H1 (cell line): ENCODE measurements at regions not wholly inside any gene's neighbourhood (a gene's known extent, or its start where the extent isn't known, plus 50 kb on each side); places are given as distances from the start of the nearest gene placed in this dataset.

ENCODE experiments used
- PHF8 ChIP-seq: fragments of 200-600 bp; sonication (generic); conservative IDR thresholded peaks from 2 replicates; pipeline ENCODE4 v1.7.1; 2012; ENCODE audit warnings: low read depth, mild to moderate bottlenecking, inconsistent platforms, low read length, moderate library complexity
- RFX5 ChIP-seq: IDR thresholded peaks from 2 replicates; pipeline ENCODE4 v1.6.1; 2011; ENCODE audit warnings: low read depth, low read length, improper control_type of control experiment, borderline replicate concordance
- RXRA ChIP-seq: IDR thresholded peaks from 2 replicates; pipeline ENCODE4 v1.6.1; 2011; ENCODE audit warnings: low read depth, mild to moderate bottlenecking, low read length, moderate library complexity; ENCODE audit not compliant: insufficient read depth
- TAF7 ChIP-seq: optimal IDR thresholded peaks from 2 replicates; pipeline ENCODE3; 2011; ENCODE audit warnings: low read depth, mild to moderate bottlenecking, inconsistent platforms, low read length, moderate library complexity, borderline replicate concordance
- TCF12 ChIP-seq: IDR thresholded peaks from 2 replicates; pipeline ENCODE4 v1.6.1; 2011; ENCODE audit warnings: low read depth, mild to moderate bottlenecking, low read length
- TF ChIP-seq, protein P1 (sequence below), 3 experiments: IDR thresholded peaks; 1 replicate in 2 of 3; 2 replicates in 1 of 3; pipeline versions ENCODE4 v1.5.1 to v1.6.1; 2011; ENCODE audit warnings: low read length in 3 of 3, mild to moderate bottlenecking in 3 of 3, inconsistent platforms in 2 of 3, low read depth in 1 of 3, moderate library complexity in 1 of 3; ENCODE audit not compliant: insufficient read depth in 1 of 3; ENCODE audit errors: control extremely low read depth in 1 of 3

DNA sequence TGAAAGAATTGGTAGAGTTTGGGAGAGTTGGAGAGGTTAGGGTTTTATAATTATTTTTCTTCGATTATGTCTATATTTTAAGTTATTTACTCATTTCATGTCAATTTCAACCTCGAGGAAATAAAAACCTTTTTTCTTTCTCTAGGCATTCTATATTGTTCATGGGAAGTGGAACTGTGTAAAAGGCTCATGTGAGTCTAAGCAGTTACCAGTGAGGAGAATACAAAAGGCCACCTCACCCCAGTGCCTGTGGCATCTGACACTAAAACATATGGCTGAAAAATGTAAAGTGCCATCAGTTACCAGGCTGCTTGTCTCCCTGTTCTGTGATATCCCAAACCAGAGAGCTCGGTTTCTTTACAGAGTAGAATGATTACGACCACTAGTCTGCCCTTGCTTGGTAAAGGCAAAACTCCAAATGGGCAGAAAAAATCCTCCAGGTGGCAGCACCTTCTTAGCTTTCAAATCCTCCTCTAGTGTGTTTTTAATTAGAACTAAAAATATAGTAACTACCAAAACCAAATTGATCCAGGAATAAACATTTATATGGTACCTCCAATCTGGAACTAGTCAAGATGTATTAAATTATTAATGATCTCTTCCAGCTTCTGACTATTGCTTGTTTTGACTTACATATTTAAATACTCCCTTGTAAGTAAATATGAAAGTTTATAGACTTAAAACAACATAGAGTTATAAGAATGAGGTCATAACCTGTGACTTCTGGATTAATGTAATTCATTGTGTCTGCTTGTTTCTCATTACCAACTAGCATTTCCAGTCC, 122.6 kb upstream of the MCHR2 start (continued):
- TF ChIP-seq TAF7 (no peak), RXRA (no peak), RFX5 (no peak), TCF12 (no peak), PHF8 (no peak)
- TF ChIP-seq, protein P1, sequence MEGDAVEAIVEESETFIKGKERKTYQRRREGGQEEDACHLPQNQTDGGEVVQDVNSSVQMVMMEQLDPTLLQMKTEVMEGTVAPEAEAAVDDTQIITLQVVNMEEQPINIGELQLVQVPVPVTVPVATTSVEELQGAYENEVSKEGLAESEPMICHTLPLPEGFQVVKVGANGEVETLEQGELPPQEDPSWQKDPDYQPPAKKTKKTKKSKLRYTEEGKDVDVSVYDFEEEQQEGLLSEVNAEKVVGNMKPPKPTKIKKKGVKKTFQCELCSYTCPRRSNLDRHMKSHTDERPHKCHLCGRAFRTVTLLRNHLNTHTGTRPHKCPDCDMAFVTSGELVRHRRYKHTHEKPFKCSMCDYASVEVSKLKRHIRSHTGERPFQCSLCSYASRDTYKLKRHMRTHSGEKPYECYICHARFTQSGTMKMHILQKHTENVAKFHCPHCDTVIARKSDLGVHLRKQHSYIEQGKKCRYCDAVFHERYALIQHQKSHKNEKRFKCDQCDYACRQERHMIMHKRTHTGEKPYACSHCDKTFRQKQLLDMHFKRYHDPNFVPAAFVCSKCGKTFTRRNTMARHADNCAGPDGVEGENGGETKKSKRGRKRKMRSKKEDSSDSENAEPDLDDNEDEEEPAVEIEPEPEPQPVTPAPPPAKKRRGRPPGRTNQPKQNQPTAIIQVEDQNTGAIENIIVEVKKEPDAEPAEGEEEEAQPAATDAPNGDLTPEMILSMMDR (IDR thresholded peaks at IDR 0.05; ENCODE audit: control extremely low read depth in 1 of 3, insufficient read depth in 1 of 3, low read depth in 1 of 3, low read length in 3 of 3): peak in 2 of 3 experiments; percentile 70 to 95; a peak in 3 of 4 replicates
